Bone marrow (tissue), 2 donors: ENCODE measurements at regions not wholly inside any gene's neighbourhood (a gene's known extent, or its start where the extent isn't known, plus 50 kb on each side); places are given as distances from the start of the nearest gene placed in this dataset.
"Not testable (repeated sequence)": the region's sequence is repeated elsewhere in the genome, so short reads cannot be mapped to it uniquely, and the experiment has no call there.

Experiments used
- DNase-seq, 2 donors: peaks; one replicate each; lab custom pipeline; 2025; lab: John Stamatoyannopoulos, UW

- DNase-seq: no peak
Measured at GRCh38 chr11:96447208-96448110, 57.6 kb downstream of the JRKL start.

- DNase-seq: no peak
Measured at GRCh38 chr11:96448225-96448624, 58.4 kb downstream of the JRKL start.

DNA sequence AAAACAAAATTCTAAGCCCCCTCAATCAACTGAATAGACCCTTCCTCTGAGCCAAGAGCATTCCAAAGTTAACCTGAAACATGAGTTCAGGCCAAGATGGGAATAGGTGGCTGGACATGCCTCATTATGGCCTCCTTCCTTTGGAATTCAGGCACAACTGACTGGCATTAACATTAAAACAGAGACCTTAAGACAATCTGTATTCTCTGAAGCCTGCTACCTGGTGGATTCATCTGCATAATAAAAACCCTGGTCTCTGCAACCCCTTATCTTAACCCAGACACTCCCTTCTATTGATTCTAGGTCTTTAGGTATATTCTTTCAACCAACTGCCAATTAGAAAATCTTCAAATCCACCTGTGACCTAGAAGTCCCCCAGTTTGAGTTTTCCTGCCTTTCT is 66.3 kb downstream of the JRKL start:
- DNase-seq: no peak

- no peak for DNase-seq
Measured at GRCh38 chr11:96459751-96460150, 69.9 kb downstream of the JRKL start.

GRCh38 chr11:96461871-96462270 is 72.1 kb downstream of the JRKL start:
- DNase-seq: no peak

DNA sequence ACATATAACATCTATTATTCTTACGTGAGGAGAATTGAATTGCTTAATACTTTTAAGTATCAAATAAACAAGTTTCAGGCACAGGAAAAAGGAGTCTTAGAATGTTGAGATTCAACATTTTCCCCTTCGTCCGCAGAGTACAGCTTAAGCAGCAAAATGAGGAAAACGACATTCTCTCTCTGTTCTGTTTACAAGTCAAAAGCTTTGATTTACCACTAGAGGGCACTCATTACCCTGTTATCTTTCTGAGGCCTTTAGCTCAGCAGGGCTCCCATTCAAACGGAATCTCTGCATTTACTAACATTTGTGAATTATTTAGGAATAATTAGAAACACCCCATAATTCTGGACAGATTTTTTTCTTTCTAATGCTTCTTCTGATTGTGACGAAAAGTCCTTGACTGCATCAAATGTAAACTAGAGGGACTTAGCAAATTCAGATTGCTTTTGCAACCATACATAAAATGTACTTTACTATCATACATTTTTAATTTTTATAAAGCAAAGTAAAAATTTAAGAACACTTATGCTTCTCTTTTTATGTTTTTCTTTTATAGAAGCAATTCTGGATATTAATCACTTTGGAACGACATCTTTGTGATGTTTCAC is 75.0 kb downstream of the JRKL start:
- DNase-seq: peak in 1 of 2 donors; percentile 52

GRCh38 chr11:96465512-96465911 is 75.7 kb downstream of the JRKL start:
- no peak for DNase-seq

DNA sequence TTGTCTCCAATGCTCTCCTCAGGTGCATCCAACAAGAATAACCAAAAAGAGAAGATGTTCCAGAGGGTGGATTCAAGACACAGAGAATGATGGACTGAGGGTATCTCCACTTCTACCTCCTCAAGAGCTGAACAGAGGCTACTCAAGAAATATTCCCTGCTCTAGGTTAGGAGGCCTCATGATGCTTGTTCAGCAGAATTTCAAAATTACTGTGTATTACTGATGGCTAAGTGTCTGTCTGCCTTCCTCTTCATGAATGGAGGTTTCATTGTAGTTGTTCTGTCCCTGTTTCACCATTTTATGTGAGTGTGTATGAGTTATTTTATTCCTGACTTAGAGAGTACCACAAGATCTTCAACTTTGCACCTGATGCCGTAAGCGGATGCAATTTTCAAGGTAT is 76.8 kb downstream of the JRKL start:
- DNase-seq: no peak

GRCh38 chr11:96469776-96470175 is 80.0 kb downstream of the JRKL start:
- no peak for DNase-seq

- no peak for DNase-seq
Measured at GRCh38 chr11:96470521-96470920, 80.7 kb downstream of the JRKL start.

- no peak for DNase-seq
Measured at GRCh38 chr11:96472085-96472484, 82.3 kb downstream of the JRKL start.

DNA sequence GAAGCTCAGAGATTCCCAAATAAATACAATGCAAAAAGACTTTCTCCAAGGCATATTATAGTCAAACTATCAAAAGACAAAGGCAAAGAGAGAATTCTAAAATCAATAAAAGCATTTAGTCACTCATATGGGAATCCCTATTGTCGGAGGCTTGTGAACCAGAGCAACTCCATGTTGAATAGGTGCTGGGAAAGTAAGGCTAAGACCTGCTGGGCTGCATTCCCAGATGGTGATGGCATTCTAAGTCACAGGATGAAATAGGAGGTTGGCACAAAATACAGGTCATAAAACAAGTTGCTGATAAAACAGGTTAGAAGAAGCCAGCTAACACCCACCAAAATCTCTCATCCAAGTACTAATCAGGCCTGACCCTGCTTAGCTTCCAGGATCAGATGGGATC is 84.5 kb downstream of the JRKL start:
- DNase-seq: no peak

DNA sequence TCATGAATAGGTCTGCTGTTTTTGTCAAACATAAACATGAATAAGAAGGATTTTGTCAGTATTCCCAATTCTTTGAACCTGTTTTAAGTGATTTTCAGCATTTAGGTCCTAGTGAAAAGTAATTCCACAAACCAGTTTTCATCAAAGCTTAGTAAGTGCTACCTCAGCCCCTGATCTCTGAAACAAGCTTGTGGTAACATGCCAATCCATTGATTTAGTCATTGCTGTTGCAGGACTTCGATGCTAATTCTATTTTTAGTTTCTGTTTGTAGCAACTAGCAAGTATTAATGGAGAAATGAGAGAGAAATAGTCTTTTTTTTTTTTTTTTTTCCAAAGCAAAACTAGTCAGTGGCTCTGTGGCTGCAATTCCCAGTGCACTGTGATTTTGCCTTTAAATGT is 91.4 kb downstream of the JRKL start:
- no peak for DNase-seq

- DNase-seq: no peak
Measured at GRCh38 chr11:96481771-96482170, 92.0 kb downstream of the JRKL start.

- DNase-seq: no peak
Measured at GRCh38 chr11:96482193-96482592, 92.4 kb downstream of the JRKL start.

GRCh38 chr11:96483374-96483955 is 93.7 kb downstream of the JRKL start:
- DNase-seq: no peak

- no peak for DNase-seq
Measured at GRCh38 chr11:96484361-96484760, 94.5 kb downstream of the JRKL start.

GRCh38 chr11:96486890-96487611 is 97.2 kb downstream of the JRKL start:
- DNase-seq: no peak

GRCh38 chr11:96488911-96489310 is 99.1 kb downstream of the JRKL start:
- DNase-seq: not testable (repeated sequence)

GRCh38 chr11:96500440-96500839 is 110.6 kb downstream of the JRKL start:
- DNase-seq: no peak

DNA sequence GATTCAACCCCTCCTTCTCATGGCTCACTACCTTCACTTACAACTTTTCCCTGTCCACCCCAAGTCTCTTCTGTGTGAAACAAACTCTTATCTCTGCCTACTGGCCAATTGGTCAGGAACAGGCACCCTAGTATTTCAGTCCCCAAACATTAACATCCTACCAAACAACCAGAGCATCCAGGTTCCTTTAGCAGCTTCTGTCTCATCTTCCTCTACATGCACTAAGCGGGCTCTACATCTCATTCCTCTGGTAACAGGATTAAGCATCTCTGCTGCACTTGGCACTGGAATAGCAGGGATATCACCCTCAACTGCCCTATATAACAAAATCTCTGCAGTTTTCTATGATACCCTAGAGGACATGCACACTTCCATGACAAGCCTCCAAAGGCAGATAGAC is 116.2 kb downstream of the JRKL start:
- no peak for DNase-seq

DNA sequence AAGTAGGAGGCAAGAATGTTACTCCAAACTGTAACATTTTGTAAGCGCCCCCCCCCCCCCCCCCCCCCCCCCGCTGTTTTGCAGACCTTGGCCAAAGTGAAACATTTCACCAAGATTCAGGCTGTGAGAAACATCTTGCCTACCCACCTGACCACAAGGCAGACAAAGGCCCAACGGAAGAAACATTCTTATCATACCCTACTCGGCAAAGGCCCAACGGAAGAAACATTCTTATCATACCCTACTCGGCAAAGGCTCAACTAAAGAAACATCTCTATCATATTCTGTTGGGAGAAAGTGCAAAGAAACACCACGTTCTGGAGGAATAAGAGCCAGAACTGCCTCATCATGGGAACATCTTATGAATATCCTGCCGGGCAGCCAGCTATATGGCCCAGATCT is 117.1 kb downstream of the JRKL start:
- DNase-seq: no peak

DNA sequence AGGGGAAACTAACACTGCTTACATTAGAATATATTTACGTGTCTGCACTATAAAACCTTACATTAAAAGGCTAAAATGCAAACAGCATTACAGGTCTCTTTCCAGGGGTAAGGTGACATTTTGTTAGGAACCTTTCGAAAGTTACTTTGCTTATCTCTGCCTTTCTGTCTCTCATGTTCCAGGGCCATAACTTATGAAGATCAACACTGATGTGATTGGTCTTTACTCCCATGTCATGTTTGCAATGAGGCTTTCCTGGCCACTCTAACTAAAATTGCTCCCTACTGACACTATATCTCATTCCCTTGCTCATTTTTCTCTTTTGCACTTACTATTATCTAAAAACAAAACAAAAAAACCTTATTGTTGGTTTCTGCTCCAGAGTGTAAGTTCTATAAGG is 119.0 kb downstream of the JRKL start:
- no peak for DNase-seq
